ENCODE measurements at regions not wholly inside any gene's neighbourhood (a gene's known extent, or its start where the extent isn't known, plus 50 kb on each side); places are given as distances from the start of the nearest gene placed in this dataset.

GRCh38 chr12:43011383-43011926 is 421.9 kb upstream of the PRICKLE1 start:
- TF ChIP-seq CTCF (IDR thresholded peaks at IDR 0.05) (no peak), POLR2A (IDR thresholded peaks at IDR 0.05) (no peak)
- H3K9me3 ChIP-seq = no peaks in the 10 kb centered on the region
- H3K36me3 ChIP-seq = no peaks in the 10 kb centered on the region
- no peaks in the 10 kb centered on the region for H3K4me1 ChIP-seq
- no peaks in the 10 kb centered on the region for H3K27me3 ChIP-seq
- DNase-seq = no peak
- H3K4me3 ChIP-seq = no peak overlapping the region
- H3K27ac ChIP-seq = no peak overlapping the region

- Histone ChIP-seq H3K9me3 (no peaks in the 10 kb centered on the region), H3K27ac (no peak overlapping the region), H3K4me3 (no peak overlapping the region), H3K4me1 (no peaks in the 10 kb centered on the region), H3K36me3 (no peaks in the 10 kb centered on the region), H3K27me3 (no peaks in the 10 kb centered on the region)
- TF ChIP-seq CTCF (IDR thresholded peaks at IDR 0.05) = no peak
- no peak for TF ChIP-seq POLR2A (IDR thresholded peaks at IDR 0.05)
- no peak for DNase-seq
Measured at GRCh38 chr12:43009846-43010240, 420.3 kb upstream of the PRICKLE1 start.

- Histone ChIP-seq H3K9me3 (no peaks in the 10 kb centered on the region), H3K4me1 (no peaks in the 10 kb centered on the region), H3K4me3 (no peak overlapping the region), H3K27me3 (no peaks in the 10 kb centered on the region), H3K27ac (no peak overlapping the region), H3K36me3 (no peaks in the 10 kb centered on the region)
- DNase-seq = no peak
- TF ChIP-seq POLR2A (IDR thresholded peaks at IDR 0.05) (no peak), CTCF (IDR thresholded peaks at IDR 0.05) (no peak)
Measured at GRCh38 chr12:43008953-43009845, 419.7 kb upstream of the PRICKLE1 start.

GRCh38 chr12:43004908-43005307 is 415.4 kb upstream of the PRICKLE1 start:
- Histone ChIP-seq H3K9me3 (no peaks in the 10 kb centered on the region), H3K27ac (no peak overlapping the region)
- DNase-seq = no peak

GRCh38 chr12:43004141-43004540 is 414.6 kb upstream of the PRICKLE1 start:
- no peaks in the 10 kb centered on the region for H3K36me3 ChIP-seq
- H3K9me3 ChIP-seq = no peaks in the 10 kb centered on the region
- TF ChIP-seq POLR2A (IDR thresholded peaks at IDR 0.05) (no peak), CTCF (IDR thresholded peaks at IDR 0.05) (no peak)
- H3K4me1 ChIP-seq = no peaks in the 10 kb centered on the region
- DNase-seq = no peak
- H3K27me3 ChIP-seq = no peaks in the 10 kb centered on the region
- no peak overlapping the region for H3K27ac ChIP-seq
- no peak overlapping the region for H3K4me3 ChIP-seq

More at GRCh38 chr12:43004908-43005307, 415.4 kb upstream of the PRICKLE1 start:
- TF ChIP-seq POLR2A (IDR thresholded peaks at IDR 0.05) (no peak), CTCF (IDR thresholded peaks at IDR 0.05) (no peak)
- Histone ChIP-seq H3K4me1 (no peaks in the 10 kb centered on the region), H3K4me3 (no peak overlapping the region), H3K36me3 (no peaks in the 10 kb centered on the region), H3K27me3 (no peaks in the 10 kb centered on the region)

All from Peyer's patch (tissue), 4 donors.